ENCODE measurements at regions not wholly inside any gene's neighbourhood (a gene's known extent, or its start where the extent isn't known, plus 50 kb on each side); places are given as distances from the start of the nearest gene placed in this dataset.
A peak's percentile ranks its signal among the peaks of the same experiment; 100 is the strongest.

GRCh38 chr10:33550811-33551210 lies 216.3 kb upstream of the NRP1 start:
- no peak for DNase-seq (ENCODE audit: low read depth in 2 of 2)

DNA sequence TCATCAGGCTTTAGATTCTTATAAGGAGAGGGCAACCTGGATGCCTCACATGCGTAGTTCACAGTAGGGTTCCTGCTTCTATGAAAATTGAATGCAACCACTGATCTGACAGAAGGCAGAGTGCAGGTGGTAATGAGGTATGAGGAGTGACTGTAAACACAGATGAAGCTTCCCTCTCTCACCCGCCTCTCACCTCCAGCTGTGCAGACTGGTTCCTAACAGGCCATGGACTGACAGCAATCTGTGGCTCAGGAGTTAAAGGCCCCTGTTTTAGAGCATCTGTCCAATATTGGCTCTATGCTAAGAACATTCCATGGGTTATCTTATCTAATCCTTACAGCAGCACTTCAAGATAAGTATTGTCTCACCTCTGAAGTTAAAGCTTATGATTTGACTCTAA lies 213.5 kb upstream of the NRP1 start:
- no peak for DNase-seq (ENCODE audit: low read depth in 2 of 2)

GRCh38 chr10:33546031-33546430 lies 211.6 kb upstream of the NRP1 start:
- no peak for DNase-seq (ENCODE audit: low read depth in 2 of 2)

- no peak for DNase-seq (ENCODE audit: low read depth in 2 of 2)
Measured at GRCh38 chr10:33542752-33543505, 208.5 kb upstream of the NRP1 start.

- DNase-seq (ENCODE audit: low read depth in 2 of 2), result no peak
Measured at GRCh38 chr10:33539116-33539515, 204.6 kb upstream of the NRP1 start.

DNA sequence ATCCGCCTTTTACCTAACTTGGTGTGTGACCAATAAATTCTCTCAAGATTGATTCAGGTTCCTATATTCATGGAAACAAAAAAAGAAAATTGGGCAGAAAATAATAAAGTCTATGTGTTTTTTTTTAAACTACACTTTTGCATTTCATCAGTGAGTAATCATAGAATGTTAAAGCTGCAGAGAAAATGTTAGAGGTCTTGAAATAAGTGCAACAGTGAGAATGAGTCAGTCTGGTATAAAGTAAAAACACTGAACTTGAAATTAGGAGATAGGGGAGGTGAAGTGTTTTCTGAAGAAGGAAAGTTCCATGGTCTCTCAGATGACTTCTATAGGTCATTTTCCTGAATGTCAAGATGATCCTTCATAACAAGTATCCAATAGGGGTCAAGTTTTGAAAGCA lies 202.6 kb upstream of the NRP1 start:
- DNase-seq (ENCODE audit: low read depth in 2 of 2), result peak in 1 of 2 experiments; percentile 8

DNA sequence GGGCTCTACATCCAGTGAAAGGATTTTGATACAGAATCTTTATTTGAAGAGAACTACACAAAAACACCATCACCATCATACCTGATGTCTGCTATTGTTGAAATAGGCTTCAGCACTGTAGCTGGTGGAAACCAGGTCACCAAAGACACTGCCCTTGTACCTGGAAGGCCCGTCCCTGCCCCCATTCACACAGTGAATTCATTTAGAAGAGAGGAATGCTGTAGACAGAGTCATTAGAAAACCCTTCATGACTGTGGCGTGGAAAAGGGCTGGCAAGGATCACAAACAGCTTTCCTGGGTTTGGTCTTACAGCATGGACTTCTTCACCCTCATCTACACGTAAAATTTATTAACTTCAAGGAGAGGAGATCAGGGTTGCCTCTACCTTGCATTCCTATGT lies 202.0 kb upstream of the NRP1 start:
- DNase-seq (ENCODE audit: low read depth in 2 of 2), result no peak

DNA sequence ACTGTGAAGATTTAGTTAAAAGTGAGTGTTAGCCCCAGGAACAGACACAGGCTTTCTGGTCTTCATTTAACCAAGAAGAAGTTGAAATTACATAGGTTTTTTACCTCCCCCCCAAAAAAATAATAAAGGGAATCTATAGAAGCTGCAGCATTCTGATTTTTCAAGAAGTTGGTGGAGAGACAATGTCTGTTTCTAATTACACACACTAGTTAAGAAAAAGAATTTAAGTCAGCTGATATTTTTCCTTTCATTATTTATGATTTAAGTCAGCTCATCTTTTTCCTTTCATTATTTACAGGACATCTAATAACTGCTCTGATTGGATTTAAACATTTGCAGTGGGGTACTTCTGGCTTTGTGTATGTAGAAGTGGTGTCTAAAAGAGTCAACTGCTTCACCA lies 201.4 kb upstream of the NRP1 start:
- peak in 1 of 2 experiments; percentile 9 for DNase-seq (ENCODE audit: low read depth in 2 of 2)

DNA sequence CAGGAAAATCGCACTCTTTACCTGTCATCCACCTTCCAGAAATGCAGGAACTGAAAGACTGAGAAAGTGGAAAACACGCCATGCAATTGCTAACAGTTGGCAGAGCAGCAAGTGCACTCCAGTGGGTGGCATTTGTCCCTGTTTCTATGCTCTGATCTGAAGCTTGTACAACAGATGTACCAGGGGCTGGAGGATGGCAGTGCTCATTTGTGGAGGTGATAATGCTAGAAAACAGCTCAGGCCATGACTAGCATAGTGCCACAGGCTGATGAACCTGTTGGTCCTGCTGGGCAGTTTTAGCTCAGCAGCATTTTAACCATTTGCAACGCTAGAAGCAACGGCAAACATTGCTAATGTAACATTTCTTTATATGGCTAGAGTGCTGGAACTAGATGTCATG lies 199.9 kb upstream of the NRP1 start:
- no peak for DNase-seq (ENCODE audit: low read depth in 2 of 2)

DNA sequence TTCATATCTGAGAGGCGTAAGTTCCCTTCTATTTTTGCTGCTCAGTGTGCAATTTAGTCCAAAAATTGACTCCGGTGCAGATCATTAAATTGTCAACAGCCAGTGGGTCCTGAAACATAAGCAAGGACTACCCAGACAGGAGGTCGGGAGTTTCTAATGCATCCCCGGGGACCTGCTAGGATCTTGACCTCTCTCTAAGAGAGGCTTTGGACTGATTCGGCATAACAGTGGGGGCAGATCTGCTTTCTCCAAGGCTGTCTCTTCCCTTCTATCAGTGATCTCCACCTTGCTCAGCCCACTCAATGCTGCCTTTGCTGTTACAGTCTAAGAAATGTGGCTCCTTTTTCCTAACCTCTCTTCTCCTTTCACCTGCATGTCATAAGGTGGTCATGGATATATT lies 199.1 kb upstream of the NRP1 start:
- no peak for DNase-seq (ENCODE audit: low read depth in 2 of 2)

DNA sequence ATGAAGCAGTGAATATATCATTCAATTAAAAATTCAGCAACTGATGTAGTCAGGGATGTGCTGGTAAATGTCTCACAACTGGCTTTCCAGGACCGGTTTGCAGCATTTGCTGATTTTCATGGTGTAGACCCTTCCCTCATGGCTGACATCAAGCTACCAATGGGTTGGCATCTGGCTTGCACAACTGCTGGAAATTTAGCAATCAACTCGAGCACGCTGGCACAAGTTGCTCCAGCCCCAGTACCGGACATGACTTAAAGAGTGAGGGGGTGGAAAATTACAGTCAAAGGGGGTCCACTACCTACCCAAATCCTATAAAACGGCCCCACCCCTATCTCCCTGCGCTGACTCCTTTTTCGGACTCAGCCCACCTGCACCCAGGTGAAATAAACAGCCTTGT lies 198.4 kb upstream of the NRP1 start:
- DNase-seq (ENCODE audit: low read depth in 2 of 2), result no peak

DNA sequence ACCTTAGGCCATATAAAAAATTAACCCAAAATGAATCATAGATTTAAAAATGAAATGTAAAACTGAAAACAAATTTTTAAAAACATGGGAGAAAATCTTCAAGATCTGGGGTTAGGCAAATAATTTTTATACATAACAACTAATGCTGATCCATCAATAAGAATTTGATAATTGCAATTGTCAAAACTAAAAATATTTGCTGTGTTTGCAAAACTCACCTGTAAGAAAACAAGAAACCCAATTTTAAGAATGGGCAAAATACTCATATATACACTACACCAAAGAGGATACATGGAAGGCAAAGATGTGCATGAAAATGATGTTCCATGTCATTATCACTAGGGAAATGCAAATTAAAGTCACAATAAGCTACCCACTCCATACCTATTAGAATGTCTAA lies 194.8 kb upstream of the NRP1 start:
- no peak for DNase-seq (ENCODE audit: low read depth in 2 of 2)

DNA sequence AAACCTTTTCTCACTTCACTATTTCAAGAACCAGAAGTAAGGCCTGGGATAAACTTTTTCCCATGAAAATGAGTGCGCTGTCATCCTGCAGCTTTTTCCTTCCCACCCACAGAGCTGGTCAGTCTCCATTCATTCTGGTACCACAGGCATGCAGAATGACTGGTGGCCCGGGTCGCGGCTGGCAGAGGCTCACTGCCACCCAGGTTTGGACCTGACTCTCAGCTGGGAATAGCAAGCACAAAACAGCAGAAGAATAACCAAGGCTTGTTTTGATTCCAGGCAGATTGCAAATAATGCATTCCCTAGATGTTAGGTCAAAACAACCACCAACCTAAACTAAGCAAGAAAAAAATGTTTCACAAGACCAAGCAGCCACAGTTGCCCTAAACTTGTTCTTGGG lies 190.5 kb upstream of the NRP1 start:
- DNase-seq (ENCODE audit: low read depth in 2 of 2), result no peak

DNA sequence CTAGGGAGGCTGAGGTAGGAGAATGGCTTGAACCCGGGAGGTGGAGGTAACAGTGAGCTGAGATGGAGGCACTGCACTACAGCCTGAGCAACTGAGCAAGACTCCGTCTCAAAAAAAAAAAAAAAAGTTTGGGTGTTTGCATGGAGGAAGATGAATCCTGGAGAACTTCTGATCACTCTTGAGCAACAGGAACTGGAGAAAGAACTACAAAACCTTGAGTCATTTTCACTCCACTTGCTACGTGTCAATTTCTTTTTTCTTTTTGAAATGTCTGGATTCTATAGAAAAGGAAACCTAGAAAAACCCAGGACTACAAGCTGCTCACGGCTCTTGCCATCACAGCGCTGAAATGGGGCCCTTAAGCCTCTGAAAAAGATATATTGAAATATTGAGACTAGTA lies 189.6 kb upstream of the NRP1 start:
- DNase-seq (ENCODE audit: low read depth in 2 of 2), result no peak

GRCh38 chr10:33523236-33523792 lies 188.8 kb upstream of the NRP1 start:
- DNase-seq (ENCODE audit: low read depth in 2 of 2), result no peak

- no peak for DNase-seq (ENCODE audit: low read depth in 2 of 2)
Measured at GRCh38 chr10:33521904-33522303, 187.4 kb upstream of the NRP1 start.

- DNase-seq (ENCODE audit: low read depth in 2 of 2), result peak in 1 of 2 experiments; percentile 44
Measured at GRCh38 chr10:33521062-33521461, 186.6 kb upstream of the NRP1 start.

DNA sequence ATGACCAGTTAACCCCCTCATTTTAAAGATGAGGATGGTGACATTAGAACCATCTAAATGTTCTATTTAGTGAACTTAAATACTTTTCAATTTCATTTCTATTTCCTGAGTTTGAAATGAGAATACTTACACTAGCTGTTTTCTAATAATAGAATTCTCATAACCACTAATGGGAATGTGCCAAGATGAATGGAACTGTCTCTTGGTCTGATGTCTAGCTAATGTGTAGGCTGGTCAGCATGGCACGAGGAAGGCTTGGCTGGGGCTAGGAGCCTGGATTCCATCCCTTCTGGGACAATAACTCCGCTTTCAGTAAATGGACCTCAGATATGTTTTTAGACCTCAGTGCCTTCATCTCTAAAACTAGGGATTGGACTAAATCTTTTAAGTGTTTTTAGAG lies 185.8 kb upstream of the NRP1 start:
- DNase-seq (ENCODE audit: low read depth in 2 of 2), result no peak

- DNase-seq (ENCODE audit: low read depth in 2 of 2), result no peak
Measured at GRCh38 chr10:33519130-33519860, 184.8 kb upstream of the NRP1 start.

DNA sequence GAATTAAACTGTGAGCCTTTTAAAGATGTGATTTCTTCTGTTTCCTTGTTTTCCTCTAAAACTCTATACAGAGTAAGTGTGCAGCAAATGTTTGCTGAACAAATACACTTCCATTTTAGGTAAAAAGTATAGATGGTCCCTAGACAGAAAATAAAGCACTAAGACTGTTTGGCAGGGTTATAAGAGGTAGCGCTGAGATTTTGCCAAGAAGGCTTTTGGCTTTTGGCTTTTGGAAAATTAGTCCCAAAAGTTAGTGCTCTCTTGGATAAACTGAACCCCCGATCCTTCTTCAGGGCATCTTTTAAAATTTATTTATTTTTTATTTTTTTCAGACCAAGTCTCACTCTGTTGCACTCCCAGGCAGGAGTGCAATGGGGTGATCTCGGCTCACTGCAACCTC lies 175.7 kb upstream of the NRP1 start:
- DNase-seq (ENCODE audit: low read depth in 2 of 2), result no peak

- DNase-seq (ENCODE audit: low read depth in 2 of 2), result peak; percentile 57 to 62
Measured at GRCh38 chr10:33509231-33509831, 174.9 kb upstream of the NRP1 start.

DNA sequence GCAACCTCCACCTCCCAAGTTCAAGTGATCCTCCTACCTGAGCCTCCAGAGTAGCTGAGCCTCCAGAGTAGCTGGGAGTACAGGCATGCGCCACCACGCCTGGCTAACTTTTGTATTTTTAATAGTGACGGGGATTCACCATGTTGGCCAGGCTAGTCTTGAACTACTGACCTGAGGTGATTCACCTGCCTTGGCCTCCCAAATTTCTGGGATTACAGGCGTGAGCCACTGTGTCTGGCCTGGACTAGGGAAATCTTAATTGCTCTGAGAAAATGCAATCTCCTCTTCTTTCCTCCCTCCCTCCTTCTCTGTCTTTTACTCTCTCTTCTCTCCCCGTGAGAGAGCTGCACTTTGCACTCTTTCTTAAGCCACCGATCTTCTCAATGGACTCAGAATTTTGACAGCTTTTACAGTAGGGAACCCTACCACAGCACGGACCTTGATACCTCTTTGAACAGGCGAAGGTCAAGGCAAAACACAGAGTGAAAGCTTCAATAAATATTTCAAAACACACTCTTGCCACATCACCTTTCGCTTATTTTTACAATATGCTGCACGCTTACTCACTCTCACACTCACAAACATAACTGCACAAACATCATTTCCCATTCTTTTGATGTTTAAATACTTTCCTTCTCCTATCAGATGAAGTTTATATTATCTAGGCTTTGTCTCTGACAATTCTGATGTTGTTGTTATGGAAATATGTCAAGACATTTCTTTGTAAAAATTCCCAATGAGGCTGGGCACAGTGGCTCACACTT lies 173.4 kb upstream of the NRP1 start:
- no peak for DNase-seq (ENCODE audit: low read depth in 2 of 2)

Measured in fibroblast of skin of left quadriceps (primary cell).